ENCODE measurements at regions not wholly inside any gene's neighbourhood (a gene's known extent, or its start where the extent isn't known, plus 50 kb on each side); places are given as distances from the start of the nearest gene placed in this dataset.

DNA sequence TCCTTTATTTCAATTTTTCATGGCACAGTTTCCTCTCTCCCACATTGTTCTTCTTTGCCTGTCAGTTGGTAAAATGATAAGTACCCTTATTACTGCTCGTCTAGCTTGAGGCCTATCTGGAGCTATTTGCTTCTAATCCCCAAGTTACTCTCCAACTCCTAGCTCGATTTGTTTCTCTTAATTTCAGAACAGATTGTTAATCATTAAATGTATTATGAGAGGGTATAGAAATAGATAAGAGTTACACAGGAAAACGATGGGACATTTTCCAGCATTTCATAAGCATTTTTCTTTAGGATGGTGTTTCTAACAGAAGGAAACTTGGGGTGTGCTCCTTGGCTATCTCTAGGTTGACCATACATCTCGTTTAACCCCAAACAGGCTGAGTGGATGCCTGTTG is 540.5 kb upstream of the FZD8 start:
- TF ChIP-seq, protein P1, sequence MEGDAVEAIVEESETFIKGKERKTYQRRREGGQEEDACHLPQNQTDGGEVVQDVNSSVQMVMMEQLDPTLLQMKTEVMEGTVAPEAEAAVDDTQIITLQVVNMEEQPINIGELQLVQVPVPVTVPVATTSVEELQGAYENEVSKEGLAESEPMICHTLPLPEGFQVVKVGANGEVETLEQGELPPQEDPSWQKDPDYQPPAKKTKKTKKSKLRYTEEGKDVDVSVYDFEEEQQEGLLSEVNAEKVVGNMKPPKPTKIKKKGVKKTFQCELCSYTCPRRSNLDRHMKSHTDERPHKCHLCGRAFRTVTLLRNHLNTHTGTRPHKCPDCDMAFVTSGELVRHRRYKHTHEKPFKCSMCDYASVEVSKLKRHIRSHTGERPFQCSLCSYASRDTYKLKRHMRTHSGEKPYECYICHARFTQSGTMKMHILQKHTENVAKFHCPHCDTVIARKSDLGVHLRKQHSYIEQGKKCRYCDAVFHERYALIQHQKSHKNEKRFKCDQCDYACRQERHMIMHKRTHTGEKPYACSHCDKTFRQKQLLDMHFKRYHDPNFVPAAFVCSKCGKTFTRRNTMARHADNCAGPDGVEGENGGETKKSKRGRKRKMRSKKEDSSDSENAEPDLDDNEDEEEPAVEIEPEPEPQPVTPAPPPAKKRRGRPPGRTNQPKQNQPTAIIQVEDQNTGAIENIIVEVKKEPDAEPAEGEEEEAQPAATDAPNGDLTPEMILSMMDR (conservative IDR thresholded peaks at IDR 0.05 in 1 of 2, IDR thresholded peaks at IDR 0.05 in 1 of 2; ENCODE audit: low read depth in 1 of 2, low read length in 2 of 2): no peak
- no peak for TF ChIP-seq EZH2 (IDR thresholded peaks at IDR 0.05; ENCODE audit: low read length, missing control alignments)

Measured in fibroblast of lung (primary cell).